Left lung (tissue), 4 donors: ENCODE measurements at regions not wholly inside any gene's neighbourhood (a gene's known extent, or its start where the extent isn't known, plus 50 kb on each side); places are given as distances from the start of the nearest gene placed in this dataset.
A peak's percentile ranks its signal among the peaks of the same experiment; 100 is the strongest.

Source experiments
- ATAC-seq: fragments of 200-7000 bp; cut with Tn5 transposase; one replicate; pipeline ENCODE4 v1.9.1; 2020; ENCODE audit warnings: moderate library complexity
- DNase-seq, 4 donors: peaks; one replicate each; pipeline ENCODE4 v3.0.0-alpha.2; 2013 to 2020
- H3K27ac ChIP-seq, 2 donors: fragments of 200-600 bp; sonication (generic) in 1 of 2; one replicate each; pipeline versions ENCODE4 v1.5.0 to v1.8.0; 2020 to 2021
- H3K27me3 ChIP-seq, 2 donors: fragments of 200-600 bp; sonication (generic) in 1 of 2; one replicate each; pipeline versions ENCODE4 v1.5.0 to v1.8.0; 2020 to 2021
- H3K36me3 ChIP-seq, 2 donors: fragments of 200-600 bp; sonication (generic) in 1 of 2; one replicate each; pipeline versions ENCODE4 v1.5.0 to v1.8.0; 2020 to 2021
- H3K4me1 ChIP-seq, 2 donors: fragments of 200-600 bp; one replicate each; pipeline ENCODE4 v1.8.0; 2021
- H3K4me3 ChIP-seq, 2 donors: fragments of 200-600 bp; sonication (generic) in 1 of 2; one replicate each; pipeline versions ENCODE4 v1.5.0 to v1.8.0; 2020 to 2021; ENCODE audit warnings: mild to moderate bottlenecking in 1 of 2
- H3K9me3 ChIP-seq, 2 donors: fragments of 200-600 bp; sonication (generic) in 1 of 2; one replicate each; pipeline versions ENCODE4 v1.5.0 to v1.8.0; 2020 to 2021
- CTCF ChIP-seq, 2 donors: fragments of 200-600 bp; sonication (generic) in 1 of 2; IDR thresholded peaks; one replicate each; pipeline versions ENCODE4 v1.5.0 to v1.8.0; 2021; ENCODE audit warnings: antibody characterized with exemption in 2 of 2
- intact Hi-C, 2 donors: fragments of 100-400 bp; cut with DNase I; formaldehyde crosslinking; loops; one replicate each; pipeline versions ENCODE4 v1.11.2 to v1.14.2; 2022
- donor health status: DM: no; HTN: yes; CAD: no.
- donor health status: DM: no; HTN: no; CAD: no.

GRCh38 chr2:7609556-7609955, 692.3 kb downstream of the RNF144A start:
- TF ChIP-seq CTCF (IDR thresholded peaks at IDR 0.05) = no peak
- Histone ChIP-seq H3K27me3 (no peaks in the 10 kb centered on the region), H3K4me3 (no peak overlapping the region), H3K4me1 (no peaks in the 10 kb centered on the region), H3K9me3 (no peaks in the 10 kb centered on the region), H3K27ac (no peak overlapping the region), H3K36me3 (no peaks in the 10 kb centered on the region)
- ATAC-seq (no peak), DNase-seq (no peak)
- intact Hi-C loops = no loop called here

GRCh38 chr2:7609974-7610373, 692.8 kb downstream of the RNF144A start:
- H3K27ac ChIP-seq = no peak overlapping the region
- no peaks in the 10 kb centered on the region for H3K9me3 ChIP-seq
- H3K36me3 ChIP-seq = no peaks in the 10 kb centered on the region
- no peak for TF ChIP-seq CTCF (IDR thresholded peaks at IDR 0.05)
- intact Hi-C loops = no loop called here
- ATAC-seq = no peak
- peak in 1 of 4 donors; percentile 43 for DNase-seq
- H3K4me1 ChIP-seq = no peaks in the 10 kb centered on the region
- no peaks in the 10 kb centered on the region for H3K27me3 ChIP-seq
- H3K4me3 ChIP-seq = no peak overlapping the region

- ATAC-seq (no peak), DNase-seq (no peak)
- Histone ChIP-seq H3K4me3 (no peak overlapping the region), H3K4me1 (no peaks in the 10 kb centered on the region), H3K36me3 (no peaks in the 10 kb centered on the region), H3K27ac (no peak overlapping the region), H3K9me3 (no peaks in the 10 kb centered on the region), H3K27me3 (no peaks in the 10 kb centered on the region)
- TF ChIP-seq CTCF (IDR thresholded peaks at IDR 0.05) = no peak
- intact Hi-C loops = no loop called here
Measured at GRCh38 chr2:7611750-7612149, 694.5 kb downstream of the RNF144A start.

GRCh38 chr2:7612969-7613368, 695.8 kb downstream of the RNF144A start:
- Histone ChIP-seq H3K36me3 (no peaks in the 10 kb centered on the region), H3K27ac (no peak overlapping the region), H3K27me3 (no peaks in the 10 kb centered on the region), H3K9me3 (no peaks in the 10 kb centered on the region), H3K4me1 (no peaks in the 10 kb centered on the region), H3K4me3 (no peak overlapping the region)
- DNase-seq = no peak
- ATAC-seq = no peak
- intact Hi-C loops = no loop called here
- no peak for TF ChIP-seq CTCF (IDR thresholded peaks at IDR 0.05)

GRCh38 chr2:7613831-7614230, 696.6 kb downstream of the RNF144A start:
- no peak for DNase-seq
- Histone ChIP-seq H3K4me3 (no peak overlapping the region), H3K27ac (no peak overlapping the region), H3K36me3 (no peaks in the 10 kb centered on the region), H3K27me3 (no peaks in the 10 kb centered on the region), H3K4me1 (no peaks in the 10 kb centered on the region), H3K9me3 (no peaks in the 10 kb centered on the region)
- TF ChIP-seq CTCF (IDR thresholded peaks at IDR 0.05) = no peak
- ATAC-seq = no peak
- intact Hi-C loops = no loop called here
